GM18870 (cell line): ENCODE measurements at regions not wholly inside any gene's neighbourhood (a gene's known extent, or its start where the extent isn't known, plus 50 kb on each side); places are given as distances from the start of the nearest gene placed in this dataset.

Source experiments
- ATAC-seq: cut with Tn5 transposase; IDR thresholded peaks from one replicate; pipeline ENCODE4 v1.9.1; 2021; ENCODE audit warnings: moderate library complexity; ENCODE audit not compliant: unreplicated experiment

DNA sequence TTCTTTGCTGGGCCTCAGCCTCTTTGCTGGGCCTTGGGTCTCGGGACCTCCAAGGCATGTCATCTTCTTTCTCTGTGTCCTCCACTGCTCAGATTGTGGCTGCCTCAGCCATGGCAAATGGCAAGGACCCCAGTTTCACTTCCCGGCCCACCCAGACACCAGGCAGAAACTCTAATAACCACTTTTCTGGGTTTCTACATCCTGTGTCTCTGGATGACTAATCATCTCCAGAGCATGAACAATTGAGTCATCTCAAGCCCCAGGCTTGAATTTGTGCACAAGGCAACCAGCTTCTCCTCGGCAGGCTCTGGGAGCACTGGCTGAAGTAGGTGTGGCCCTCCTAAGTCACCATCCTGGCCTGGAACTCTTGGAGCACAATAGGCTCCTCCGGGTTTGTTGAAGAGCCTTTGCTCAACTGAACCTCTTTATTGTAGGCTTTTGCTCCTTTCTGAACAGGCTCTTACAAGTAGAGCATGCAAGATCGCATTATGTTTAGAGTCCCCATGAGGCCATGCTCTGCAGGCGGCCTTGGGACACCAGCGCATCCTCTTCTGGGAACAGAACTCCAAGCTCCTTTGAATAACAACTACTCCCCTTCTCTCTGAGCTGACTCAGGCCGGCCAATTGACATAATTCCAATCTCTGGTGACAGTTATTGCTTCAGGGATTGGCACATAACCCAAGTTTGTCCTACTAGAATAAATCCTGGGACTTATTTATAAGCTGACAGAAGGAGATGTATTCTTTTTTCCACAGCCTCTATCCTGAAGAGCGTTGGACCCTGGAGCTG, 218.1 kb downstream of the WDR11 start:
- peak; percentile 93 for ATAC-seq

DNA sequence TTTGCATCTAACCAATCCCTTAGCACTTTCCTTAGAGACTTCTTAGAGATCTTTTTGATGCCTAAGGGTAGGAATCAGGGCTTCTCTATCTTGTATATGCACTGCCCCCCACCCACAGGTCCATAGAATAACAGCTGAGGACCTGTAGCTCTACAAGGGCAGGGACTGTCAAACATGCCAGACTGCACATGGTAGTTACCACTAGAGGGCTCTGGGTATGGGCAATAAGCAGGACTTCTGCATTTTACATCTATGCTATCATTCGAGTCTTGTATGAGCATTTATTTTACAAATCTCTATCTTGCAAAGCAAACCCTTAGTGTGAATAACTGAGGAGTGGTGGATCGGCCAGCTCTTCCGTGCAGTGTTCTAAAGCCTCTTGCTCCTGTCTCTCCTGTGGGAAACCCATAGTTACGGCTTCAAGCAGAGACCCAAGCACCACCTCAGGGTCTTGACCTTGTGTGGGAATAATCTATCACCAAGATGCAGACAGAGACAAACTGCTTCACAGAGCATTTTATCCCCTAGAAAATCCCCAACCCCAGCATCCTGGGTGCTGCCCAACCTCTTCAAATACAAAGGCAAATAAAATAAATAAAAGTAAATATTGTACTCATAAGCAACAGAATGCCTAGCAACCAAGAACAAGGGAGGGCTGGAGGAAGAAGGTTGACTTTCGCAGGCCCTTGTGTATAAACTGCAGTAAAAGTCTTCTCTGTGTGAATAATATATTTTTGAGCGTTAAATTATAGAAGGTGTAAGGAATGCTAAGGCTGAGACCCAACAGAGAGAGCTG, 219.3 kb downstream of the WDR11 start:
- no peak for ATAC-seq

DNA sequence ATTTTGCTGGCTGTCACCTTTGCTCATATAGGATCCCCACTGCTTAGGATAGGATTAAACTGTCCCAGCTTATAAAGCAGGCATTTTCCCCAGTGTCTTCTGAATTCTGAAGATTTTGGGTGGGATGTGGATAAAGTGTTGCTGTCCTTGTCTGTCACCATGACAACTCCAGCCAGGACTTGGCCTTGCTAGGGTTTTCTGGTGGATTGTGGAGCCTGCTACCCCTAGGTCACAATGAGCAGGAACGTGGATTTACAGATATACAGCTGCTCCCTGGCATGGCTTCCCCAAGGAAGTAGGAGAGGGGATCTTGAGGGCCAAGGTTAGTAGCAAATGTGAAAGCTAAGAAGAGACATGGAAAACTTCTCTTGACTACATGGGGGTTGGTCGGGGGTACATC, 220.7 kb downstream of the WDR11 start:
- ATAC-seq = no peak

DNA sequence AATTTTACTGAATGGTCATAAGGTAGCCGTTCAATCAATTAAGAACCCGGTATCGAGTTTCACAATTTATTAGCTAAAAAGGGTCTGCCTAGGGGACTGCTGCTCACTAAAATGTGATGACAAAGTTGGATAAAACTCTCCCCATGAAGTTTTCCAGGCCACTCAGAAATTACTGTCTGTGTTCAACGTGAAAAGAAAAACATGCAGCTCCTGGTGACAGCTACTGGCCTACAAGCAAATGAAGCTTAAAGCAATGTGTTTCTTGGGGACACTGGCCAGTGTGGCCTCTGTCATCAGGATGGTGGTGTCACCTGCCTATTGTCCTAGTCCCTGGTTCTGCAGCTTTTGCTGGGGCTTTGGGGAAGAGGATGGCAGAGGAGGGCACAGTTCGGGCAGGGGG, 222.6 kb downstream of the WDR11 start:
- ATAC-seq = no peak

DNA sequence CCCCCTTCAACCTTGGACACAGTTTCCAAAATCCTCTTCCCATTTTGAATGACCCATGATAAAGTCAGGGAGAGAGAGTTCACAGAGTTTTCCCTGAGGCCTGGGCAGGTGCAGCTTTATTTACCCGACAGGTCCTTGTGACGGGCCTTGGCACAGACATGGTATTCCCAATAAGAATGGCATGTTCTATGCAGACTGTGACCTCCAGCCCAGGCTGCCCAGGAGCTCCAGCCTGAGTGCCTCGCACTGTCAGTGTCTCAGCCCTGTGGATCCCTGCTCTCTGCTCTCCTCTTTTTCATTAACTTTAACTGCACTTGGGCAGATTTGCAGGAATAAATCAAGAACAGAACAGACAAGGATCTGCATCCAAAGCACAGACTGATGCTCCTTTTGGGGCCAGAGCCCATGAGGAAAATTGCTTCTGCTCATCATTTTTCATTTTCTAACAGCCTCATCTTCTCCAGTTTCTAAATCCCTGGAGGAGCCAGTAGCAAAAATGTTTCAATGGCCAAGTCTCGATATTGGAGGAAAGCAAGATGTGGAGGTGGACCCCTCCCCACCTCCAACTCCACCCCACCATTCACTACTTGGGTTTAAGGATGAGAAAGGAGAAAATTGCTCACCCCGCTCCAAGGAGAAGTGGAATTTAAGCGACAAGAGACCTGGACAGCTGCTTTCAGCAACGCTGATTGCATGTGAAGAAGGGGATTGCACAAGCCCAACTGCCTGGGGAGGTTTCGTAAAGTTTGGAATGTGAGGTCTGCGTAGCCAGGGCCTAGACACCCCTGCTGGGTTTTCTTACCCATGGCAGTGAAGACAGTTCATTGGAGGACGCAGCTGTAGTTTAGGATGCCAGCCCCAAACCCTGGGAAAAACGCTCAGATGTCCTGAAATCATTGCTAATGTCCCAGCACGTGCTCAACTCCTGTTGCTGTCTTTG, 225.9 kb downstream of the WDR11 start:
- ATAC-seq = no peak

DNA sequence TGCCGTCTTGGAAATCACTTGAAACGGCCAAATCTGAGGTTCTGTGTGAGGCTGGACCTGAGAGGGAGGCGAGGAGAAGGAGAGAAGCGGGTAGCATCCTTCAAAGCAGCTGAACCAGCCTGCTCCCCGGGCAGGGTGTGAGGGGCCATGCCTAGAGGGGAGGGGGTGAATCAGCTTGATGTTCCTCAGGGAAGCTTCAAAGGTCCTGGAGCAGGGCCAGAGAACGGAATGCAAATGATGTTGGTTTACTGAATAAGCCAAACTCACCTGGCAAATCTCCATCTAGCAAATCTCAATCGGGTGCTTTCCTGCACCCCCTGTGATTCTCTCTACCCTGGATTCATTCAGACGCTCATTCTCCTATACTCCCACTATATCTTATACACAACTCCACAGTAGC, 226.9 kb downstream of the WDR11 start:
- no peak for ATAC-seq

DNA sequence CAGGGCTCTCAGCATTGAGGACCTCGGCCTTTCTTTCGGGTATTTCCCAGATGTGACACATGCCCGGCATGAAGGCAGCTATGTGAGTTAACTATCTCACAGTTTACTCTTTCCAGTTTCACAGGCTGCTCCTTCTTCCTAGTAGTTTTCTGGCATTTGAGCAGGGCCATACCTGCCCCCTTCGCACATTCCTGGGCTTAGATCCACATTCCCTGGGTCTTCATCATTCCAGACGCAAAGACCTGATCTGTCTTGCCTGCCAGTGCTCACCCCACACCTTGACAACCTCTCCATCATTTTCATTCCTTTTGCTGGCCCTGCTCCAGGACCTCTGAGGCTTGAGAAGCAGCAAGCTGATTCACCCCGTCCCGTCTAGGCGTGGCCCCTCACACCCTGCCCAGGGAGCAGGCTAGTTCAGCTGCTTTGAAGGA, 227.5 kb downstream of the WDR11 start:
- no peak for ATAC-seq

DNA sequence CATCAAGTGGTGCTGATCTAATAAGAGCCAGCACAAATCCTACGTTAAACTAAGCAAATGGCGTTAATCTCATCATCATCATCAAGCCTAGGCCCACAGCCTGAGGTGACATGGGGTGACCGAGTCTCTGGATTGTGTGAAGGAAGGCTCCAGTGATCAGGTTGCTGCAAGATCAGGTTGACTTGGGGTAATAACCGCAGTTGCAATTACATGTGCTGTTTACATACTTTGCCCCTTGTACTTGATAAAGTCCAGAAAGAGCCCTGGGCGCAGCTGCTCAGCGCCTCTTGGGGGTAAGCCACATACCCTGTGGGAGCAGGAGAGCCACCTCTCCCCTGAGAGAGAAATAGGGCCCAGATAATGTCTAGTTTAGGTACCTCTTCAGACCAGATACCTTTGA, 228.1 kb downstream of the WDR11 start:
- no peak for ATAC-seq

DNA sequence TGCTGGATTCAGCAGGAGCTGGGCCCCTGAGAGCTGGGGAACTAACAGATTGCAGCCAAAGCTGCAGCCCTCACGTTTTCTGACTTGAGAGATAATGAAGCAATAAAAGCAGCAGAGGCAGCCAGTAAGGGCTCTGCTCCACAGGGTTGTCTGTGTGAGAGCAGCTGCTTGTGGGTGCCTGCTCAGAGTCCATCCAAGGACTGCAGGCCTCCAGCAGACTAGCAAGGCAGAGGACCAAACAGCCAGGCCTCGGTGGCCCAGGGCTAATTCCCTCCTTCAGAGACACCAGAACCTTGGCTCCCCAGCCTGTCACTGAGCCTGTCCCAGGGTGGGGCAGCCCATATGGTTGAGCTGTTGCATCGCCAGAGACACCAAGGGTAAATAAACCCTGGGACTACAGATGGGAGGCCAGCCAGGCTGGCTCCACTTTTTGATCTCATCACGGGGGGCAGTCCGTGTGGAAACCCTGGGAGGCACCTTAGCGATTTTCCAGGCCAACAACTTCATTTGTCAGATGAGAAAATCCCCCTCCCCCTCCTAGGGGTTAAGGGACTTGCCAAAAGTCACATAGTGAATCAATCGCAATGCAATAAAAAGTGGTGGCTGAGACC, 229.2 kb downstream of the WDR11 start:
- ATAC-seq = no peak

DNA sequence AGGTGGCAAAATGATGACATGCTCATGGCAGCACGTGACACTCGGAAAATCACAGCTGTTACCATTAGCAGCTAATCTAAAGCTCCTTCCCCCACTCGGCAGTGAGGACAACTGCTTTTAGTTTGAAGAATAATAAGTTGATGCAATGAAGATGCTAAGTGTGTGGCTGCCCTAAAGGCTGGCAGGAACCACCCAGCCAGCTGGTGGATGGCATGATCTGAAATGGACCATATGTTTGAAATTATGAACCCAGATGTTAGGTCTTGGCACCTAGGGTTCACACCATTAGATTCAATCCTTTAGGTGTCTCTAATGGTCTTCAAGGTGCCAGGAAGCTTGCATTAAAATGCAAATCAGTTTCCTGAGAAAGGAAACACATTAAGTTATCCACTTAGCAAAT, 230.1 kb downstream of the WDR11 start:
- ATAC-seq = no peak

DNA sequence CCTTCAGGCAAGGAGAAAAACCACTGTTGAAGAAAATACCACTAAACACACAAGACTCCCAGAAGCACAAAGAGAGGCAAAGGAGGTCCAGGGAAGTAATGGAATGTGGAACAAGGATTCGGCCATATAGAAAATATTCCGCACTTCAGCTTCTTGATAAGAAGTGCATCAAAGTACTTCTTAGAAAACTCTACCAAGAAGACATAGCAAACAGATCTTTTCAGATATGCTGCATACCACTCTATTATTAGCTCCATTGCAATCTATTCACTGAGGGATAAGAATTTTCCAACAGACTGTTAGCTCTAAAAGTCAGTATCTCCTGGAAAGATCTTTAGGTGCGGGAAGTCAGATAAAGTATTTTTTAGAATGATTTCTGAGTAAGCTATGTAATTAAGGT, 231.8 kb downstream of the WDR11 start:
- no peak for ATAC-seq

DNA sequence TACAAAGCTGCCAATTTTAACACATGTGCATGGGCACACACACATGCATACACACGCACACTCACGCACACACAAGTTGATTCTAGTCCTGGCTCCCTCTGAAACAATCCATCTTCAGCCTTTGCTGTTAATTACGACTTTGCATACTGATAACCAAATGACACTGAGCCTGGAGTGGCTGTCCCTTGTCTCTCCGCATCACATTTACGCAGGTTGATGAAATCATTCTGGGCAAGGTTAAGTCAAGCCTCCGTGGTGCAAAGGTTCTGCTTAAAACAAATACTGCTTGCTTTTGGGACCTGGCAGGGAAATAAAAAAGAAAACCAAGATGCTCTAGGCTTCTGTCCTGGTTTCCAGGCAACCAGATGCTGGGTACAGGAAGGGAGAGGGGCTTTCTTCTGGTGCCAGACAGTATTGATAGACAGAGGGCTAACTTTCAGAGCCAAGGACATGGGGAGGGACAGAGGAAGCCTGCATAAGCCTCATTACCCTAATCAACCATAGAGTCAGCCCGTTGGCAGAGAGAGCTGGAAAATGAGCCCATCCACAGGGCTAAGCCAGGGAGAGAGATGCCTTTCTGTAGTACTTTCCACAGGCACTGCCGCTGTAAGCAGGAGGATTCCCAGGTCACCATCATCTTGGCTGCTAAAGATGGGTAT, 233.0 kb downstream of the WDR11 start:
- ATAC-seq = no peak

DNA sequence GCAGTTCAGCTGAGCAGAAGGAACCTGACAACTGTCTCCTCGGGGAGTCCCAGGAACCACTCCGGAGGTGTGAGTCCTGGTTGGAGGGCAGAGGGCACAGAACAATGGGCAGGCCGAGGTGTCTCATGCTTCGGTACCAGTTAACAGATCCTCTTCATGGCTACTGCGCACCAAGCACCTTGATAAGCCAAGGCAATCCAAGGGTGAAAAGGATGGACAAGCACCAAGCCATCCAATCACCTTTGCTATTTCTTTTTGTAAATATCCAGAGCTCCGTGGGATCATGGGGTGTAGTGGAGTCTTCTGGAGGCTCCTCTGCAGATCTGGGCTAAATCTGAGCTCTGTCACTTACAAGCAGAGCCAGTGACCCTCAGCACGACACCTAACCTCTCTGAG, 233.5 kb downstream of the WDR11 start:
- ATAC-seq = no peak

DNA sequence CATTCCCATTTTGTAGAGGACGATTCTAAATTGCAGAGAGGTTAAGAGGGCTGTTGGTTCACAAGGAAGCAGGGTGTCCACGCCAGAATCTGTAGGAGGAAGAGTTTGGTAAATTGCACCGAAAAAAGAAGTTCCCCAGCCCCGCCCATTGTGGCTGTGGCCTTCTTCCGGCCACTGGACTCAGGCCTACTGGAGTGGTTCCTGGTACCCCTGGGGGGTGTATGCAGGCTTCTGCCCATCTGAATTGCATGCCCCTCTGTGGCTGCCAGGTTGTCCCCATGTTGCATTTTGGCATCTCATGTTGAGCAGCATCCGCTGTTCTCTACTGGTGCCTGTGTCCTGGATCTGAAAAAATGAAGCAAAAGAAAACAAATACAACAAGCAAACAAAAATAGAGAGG, 234.2 kb downstream of the WDR11 start:
- ATAC-seq = no peak

DNA sequence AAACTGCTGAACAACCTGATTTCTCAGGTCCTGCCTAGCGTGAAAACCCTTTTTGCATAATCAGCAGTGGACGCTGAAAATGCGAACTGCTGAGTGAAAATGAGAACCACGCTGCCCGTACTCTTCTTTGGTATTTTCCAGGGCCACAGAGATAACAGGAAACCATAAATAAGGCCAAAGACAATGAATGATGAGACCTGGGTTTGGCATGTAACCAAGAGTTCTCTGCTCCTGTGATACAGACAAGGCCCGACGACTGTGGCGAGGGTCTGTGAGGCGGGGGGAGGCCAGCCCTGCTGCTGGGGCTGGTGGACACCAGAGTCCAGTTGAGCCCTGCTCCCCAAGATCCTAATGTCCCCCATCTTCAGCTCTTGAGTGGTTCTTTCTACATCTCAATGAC, 236.0 kb downstream of the WDR11 start:
- no peak for ATAC-seq

DNA sequence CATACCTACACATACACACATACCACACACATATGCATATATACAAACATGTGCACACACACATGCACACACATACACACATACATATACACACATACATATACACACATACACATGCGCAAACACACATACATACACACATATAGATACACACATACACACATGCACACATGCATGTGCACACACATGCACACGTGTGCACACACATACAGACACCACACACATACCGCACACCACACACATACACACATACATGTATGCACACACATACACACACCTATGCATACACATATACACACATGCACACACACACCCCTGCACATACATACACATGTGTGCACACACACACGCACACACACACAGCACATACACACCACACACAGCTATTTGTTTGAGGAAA, 236.5 kb downstream of the WDR11 start:
- no peak for ATAC-seq

DNA sequence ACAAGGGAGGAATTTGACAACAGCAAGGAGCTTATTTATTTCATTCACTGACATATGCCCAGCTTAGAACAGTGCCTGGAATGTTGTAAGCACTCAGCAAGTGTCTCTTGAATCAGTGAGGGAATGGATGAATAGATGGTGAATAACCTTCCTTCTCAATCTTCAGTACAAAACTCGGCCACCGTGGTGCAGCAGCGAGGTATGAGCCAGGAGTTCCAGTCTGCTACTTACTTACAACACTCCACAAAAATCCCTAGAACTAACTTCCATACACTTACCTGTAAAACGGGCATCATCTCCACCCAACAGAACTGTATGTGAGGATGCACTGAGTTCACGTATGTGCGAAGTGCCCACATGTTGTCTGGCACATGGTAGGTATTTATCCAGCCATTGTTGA, 237.4 kb downstream of the WDR11 start:
- no peak for ATAC-seq

DNA sequence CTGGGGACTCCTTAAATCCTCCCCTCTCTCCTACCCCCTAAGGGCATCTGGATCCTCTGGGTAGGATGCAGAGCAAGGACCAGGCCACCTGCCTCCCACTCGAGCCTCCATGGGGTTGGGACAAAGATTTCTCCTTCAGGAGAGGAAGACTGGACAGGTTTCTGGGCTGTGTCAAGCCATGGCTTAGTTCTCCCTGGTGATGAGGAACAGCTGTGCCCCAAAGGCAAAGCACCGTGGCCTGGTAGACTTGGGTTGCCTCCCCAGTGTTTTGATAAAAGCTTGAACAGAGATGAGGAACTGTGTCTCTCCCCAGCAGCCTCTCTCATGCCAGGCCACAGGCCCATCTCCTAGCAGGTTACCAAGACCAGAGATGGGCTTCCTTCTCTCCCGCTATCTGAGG, 238.3 kb downstream of the WDR11 start:
- ATAC-seq = no peak

DNA sequence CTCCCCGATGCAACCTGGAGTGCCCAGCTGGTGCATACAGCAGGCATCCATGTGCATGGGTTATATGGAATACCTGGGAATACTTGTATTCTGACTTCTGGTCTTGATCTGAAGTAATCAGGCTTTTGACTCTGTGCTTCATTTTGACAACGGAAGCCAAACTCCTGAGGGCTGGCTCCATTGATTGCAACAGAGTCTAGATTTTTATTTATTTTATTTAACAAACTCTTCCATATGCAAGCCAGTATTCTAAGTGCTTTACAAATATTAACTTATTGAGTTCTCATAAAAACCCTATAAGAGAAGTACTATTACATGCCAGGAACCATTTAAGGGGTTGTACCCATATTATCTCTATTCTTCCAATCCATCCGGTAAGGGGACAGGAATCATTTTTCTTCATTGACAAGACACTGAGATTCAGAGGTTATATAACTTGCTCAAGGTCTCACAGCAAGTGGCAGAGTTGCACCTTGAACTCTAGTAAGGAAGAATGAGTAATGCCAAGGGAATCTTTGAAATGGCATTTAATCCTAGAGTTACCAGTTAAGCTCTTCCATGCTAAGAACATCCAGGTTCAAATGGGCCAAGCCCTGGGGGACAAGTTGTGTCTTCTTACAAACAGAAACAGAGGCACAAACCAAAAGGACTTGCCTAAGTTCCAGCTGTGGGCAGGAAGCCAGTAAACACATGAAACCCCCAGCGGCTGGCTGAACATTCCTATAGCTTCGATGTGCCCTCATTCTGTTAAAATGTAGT, 241.0 kb downstream of the WDR11 start:
- no peak for ATAC-seq

DNA sequence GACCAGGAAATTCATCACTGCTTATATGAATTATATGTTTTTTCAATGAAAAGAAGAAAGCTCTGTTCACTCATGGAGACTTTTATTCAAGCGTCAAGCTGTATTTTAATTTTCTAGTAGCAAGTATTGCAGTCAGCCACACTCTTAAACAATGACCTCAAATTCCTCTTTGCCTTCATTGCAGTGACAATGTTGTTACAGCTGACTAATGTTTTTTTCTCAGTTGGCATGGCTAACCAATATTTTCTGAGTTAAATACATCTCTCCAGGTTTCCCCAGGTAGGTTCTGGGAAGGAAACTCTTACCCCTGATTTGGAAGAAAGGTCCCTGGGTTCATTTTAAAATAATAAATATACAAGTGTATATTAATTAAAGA, 241.5 kb downstream of the WDR11 start:
- ATAC-seq = no peak
